CD14-positive monocyte (primary cell): ENCODE measurements at regions not wholly inside any gene's neighbourhood (a gene's known extent, or its start where the extent isn't known, plus 50 kb on each side); places are given as distances from the start of the nearest gene placed in this dataset.

Experiments used
- DNase-seq, 3 donors: peaks; one replicate each; pipeline ENCODE4 v3.0.0-alpha.2; 2011 to 2022
- H2AFZ ChIP-seq: 2 replicates; pipeline ENCODE4 v1.6.0; 2012; ENCODE audit warnings: mild to moderate bottlenecking, low read depth, low read length, inconsistent platforms; ENCODE audit not compliant: insufficient read depth, poor library complexity, severe bottlenecking
- H3K27ac ChIP-seq, 2 donors: 1 replicate in 1 of 2; 2 replicates in 1 of 2; pipeline ENCODE4 v1.5.1; 2012 to 2013; ENCODE audit warnings: low read length in 2 of 2, control low read depth in 1 of 2, inconsistent platforms in 1 of 2, low read depth in 1 of 2, mild to moderate bottlenecking in 1 of 2
- H3K27me3 ChIP-seq, 2 donors: one replicate each; pipeline versions ENCODE4 v1.6.0 to v1.6.1; 2011 to 2013; ENCODE audit warnings: low read length in 2 of 2; ENCODE audit not compliant: control insufficient read depth in 2 of 2, insufficient read depth in 2 of 2
- H3K36me3 ChIP-seq, 2 donors: replicated peaks in 1 of 2; 1 replicate in 1 of 2; 2 replicates in 1 of 2; pipeline versions ENCODE4 v1.5.1 to v1.6.1; 2012 to 2013; ENCODE audit warnings: low read length in 2 of 2, control low read depth in 1 of 2, inconsistent platforms in 1 of 2, mild to moderate bottlenecking in 1 of 2; ENCODE audit not compliant: insufficient read depth in 2 of 2, control insufficient read depth in 1 of 2
- H3K4me1 ChIP-seq, 2 donors: 1 replicate in 1 of 2; 2 replicates in 1 of 2; pipeline versions ENCODE4 v1.5.1 to v1.6.1; 2012 to 2013; ENCODE audit warnings: low read length in 2 of 2, control low read depth in 1 of 2, inconsistent platforms in 1 of 2, mild to moderate bottlenecking in 1 of 2, moderate library complexity in 1 of 2; ENCODE audit not compliant: insufficient read depth in 2 of 2, control insufficient read depth in 1 of 2
- H3K4me2 ChIP-seq: replicated peaks from 2 replicates; pipeline ENCODE3; 2012; ENCODE audit warnings: low read length, moderate library complexity, mild to moderate bottlenecking; ENCODE audit not compliant: poor library complexity, severe bottlenecking; ENCODE audit errors: extremely low read depth
- H3K4me3 ChIP-seq, 3 experiments: fragments of 200-600 bp in 1 of 3; sonication (generic) in 1 of 3; replicated peaks in 1 of 3; 1 replicate in 2 of 3; 2 replicates in 1 of 3; pipeline ENCODE4 v1.5.1; 2011 to 2013; ENCODE audit warnings: low read length in 3 of 3, mild to moderate bottlenecking in 3 of 3, control low read depth in 2 of 3, low read depth in 2 of 3, inconsistent platforms in 1 of 3, moderate library complexity in 1 of 3
- H3K79me2 ChIP-seq: 2 replicates; pipeline ENCODE4 v1.6.0; 2012; ENCODE audit warnings: mild to moderate bottlenecking, control low read depth, inconsistent platforms, low read length, moderate library complexity; ENCODE audit not compliant: insufficient read depth
- H3K9ac ChIP-seq: 2 replicates; pipeline ENCODE4 v1.6.0; 2017; ENCODE audit warnings: low read length, mild to moderate bottlenecking; ENCODE audit not compliant: insufficient read depth, poor library complexity, severe bottlenecking
- H3K9me3 ChIP-seq, 2 donors: replicated peaks in 1 of 2; 1 replicate in 1 of 2; 2 replicates in 1 of 2; pipeline versions ENCODE4 v1.5.1 to v1.6.1; 2012 to 2013; ENCODE audit warnings: low read length in 2 of 2, control low read depth in 1 of 2; ENCODE audit not compliant: control insufficient read depth in 1 of 2, insufficient read depth in 1 of 2
- H4K20me1 ChIP-seq: 2 replicates; pipeline ENCODE4 v1.6.0; 2012; ENCODE audit warnings: mild to moderate bottlenecking, low read length, control low read depth, moderate library complexity; ENCODE audit not compliant: insufficient read depth
- H3K27ac Mint-ChIP-seq, 7 donors: one replicate each; pipeline ENCODE4 v1.8.0; 2020; ENCODE audit warnings: mild to moderate bottlenecking in 7 of 7, mixed read lengths in 7 of 7, moderate library complexity in 6 of 7, inconsistent platforms in 2 of 7
- H3K27me3 Mint-ChIP-seq, 3 donors: one replicate each; pipeline ENCODE4 v1.8.0; 2021 to 2022; ENCODE audit warnings: low read depth in 3 of 3, mild to moderate bottlenecking in 3 of 3, mixed read lengths in 3 of 3, moderate library complexity in 3 of 3, inconsistent platforms in 1 of 3
- H3K36me3 Mint-ChIP-seq, 2 donors: one replicate each; pipeline ENCODE4 v1.8.0; 2020; ENCODE audit warnings: mixed read lengths in 2 of 2, inconsistent platforms in 1 of 2, mild to moderate bottlenecking in 1 of 2
- H3K4me1 Mint-ChIP-seq: one replicate; pipeline ENCODE4 v1.8.0; 2020; ENCODE audit warnings: mild to moderate bottlenecking, mixed read lengths
- H3K4me3 Mint-ChIP-seq, 2 donors: one replicate each; pipeline ENCODE4 v1.8.0; 2020; ENCODE audit warnings: mild to moderate bottlenecking in 2 of 2, mixed read lengths in 2 of 2, moderate library complexity in 1 of 2
- H3K9me3 Mint-ChIP-seq, 7 donors: one replicate each; pipeline ENCODE4 v1.8.0; 2020 to 2022; ENCODE audit warnings: mixed read lengths in 7 of 7, mild to moderate bottlenecking in 6 of 7, moderate library complexity in 6 of 7, inconsistent platforms in 2 of 7
- WGBS: methylation state at CpG from one replicate; pipeline ENCODE4 v1.1.5; 2013; ENCODE audit warnings: missing lambda C conversion rate; ENCODE audit not compliant: insufficient coverage; 5-methylcytosine and 5-hydroxymethylcytosine counted together
- intact Hi-C, 2 donors: fragments of 100-400 bp; cut with micrococcal nuclease; formaldehyde crosslinking; loops; one replicate each; pipeline versions ENCODE4 v1.15.0 to v1.15.1; 2023
- TF ChIP-seq, protein P1 (sequence below): fragments of 200-600 bp; IDR thresholded peaks from one replicate; pipeline ENCODE4 v1.8.0; 2022; ENCODE audit warnings: antibody characterized with exemption, mild to moderate bottlenecking

- Histone ChIP-seq H4K20me1 (no peaks in the 10 kb centered on the region), H3K4me1 (no peaks in the 10 kb centered on the region), H3K9me3 (peaks cover 0 to 5% of the 10 kb centered on the region in 2 donors), H3K27me3 (no peaks in the 10 kb centered on the region), H3K4me3 (no peak overlapping the region), H3K27ac (no peak overlapping the region), H3K4me2 (no peak overlapping the region), H3K36me3 (no peaks in the 10 kb centered on the region), H2AFZ (no peak overlapping the region), H3K79me2 (no peaks in the 10 kb centered on the region), H3K9ac (no peak overlapping the region)
- no peak overlapping the region for H3K27ac Mint-ChIP-seq
- H3K36me3 Mint-ChIP-seq, result no peaks in the 10 kb centered on the region
- whole genome bisulfite sequencing, result 89% methylated on average over 2 of the region's 3 CpGs
- no peaks in the 10 kb centered on the region for H3K4me1 Mint-ChIP-seq
- H3K9me3 Mint-ChIP-seq, result peaks cover 0 to 5% (median 3%) of the 10 kb centered on the region in 7 donors
- intact Hi-C loops, result no loop called here
- no peak overlapping the region for H3K4me3 Mint-ChIP-seq
- H3K27me3 Mint-ChIP-seq, result peaks cover 3 to 5% (median 3%) of the 10 kb centered on the region in 3 donors
- TF ChIP-seq, protein P1, sequence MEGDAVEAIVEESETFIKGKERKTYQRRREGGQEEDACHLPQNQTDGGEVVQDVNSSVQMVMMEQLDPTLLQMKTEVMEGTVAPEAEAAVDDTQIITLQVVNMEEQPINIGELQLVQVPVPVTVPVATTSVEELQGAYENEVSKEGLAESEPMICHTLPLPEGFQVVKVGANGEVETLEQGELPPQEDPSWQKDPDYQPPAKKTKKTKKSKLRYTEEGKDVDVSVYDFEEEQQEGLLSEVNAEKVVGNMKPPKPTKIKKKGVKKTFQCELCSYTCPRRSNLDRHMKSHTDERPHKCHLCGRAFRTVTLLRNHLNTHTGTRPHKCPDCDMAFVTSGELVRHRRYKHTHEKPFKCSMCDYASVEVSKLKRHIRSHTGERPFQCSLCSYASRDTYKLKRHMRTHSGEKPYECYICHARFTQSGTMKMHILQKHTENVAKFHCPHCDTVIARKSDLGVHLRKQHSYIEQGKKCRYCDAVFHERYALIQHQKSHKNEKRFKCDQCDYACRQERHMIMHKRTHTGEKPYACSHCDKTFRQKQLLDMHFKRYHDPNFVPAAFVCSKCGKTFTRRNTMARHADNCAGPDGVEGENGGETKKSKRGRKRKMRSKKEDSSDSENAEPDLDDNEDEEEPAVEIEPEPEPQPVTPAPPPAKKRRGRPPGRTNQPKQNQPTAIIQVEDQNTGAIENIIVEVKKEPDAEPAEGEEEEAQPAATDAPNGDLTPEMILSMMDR, result no peak
- DNase-seq, result no peak
Observed at GRCh38 chr10:58985216-58985615, 191.2 kb upstream of the PHYHIPL start.

DNA sequence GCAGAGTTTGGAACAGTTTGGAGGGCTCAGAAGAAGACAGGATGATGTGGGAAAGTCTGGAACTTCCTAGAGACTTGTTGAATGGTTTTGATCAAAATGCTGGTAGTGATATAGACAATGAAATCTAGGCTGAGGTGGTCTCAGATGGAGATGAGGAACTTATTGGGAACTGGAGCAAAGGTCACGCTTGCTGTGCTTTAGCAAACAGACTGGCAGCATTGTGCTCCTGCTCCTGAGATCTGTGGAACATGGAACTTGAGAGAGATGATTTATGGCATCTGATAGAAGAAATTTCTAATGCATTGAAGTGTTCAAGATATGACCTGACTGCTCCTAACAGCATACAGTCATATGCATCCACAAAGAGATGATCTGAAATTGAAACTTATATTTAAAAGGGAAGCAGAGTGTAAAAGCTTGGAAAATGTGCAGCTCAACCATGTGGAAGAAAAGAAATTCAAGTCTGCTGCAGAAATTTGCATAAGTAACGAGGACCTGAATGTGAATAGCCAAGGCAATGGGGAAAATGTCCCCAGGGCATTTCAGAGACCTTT is 186.9 kb upstream of the PHYHIPL start:
- no peak overlapping the region for H3K4me3 Mint-ChIP-seq
- no peak for DNase-seq
- Histone ChIP-seq H3K9me3 (peaks cover 0 to 9% of the 10 kb centered on the region in 2 donors), H2AFZ (no peak overlapping the region), H4K20me1 (no peaks in the 10 kb centered on the region), H3K4me3 (no peak overlapping the region), H3K4me1 (no peaks in the 10 kb centered on the region), H3K27me3 (no peaks in the 10 kb centered on the region), H3K27ac (no peak overlapping the region), H3K9ac (no peak overlapping the region), H3K4me2 (no peak overlapping the region), H3K79me2 (no peaks in the 10 kb centered on the region), H3K36me3 (no peaks in the 10 kb centered on the region)
- TF ChIP-seq, protein P1, result no peak
- H3K27ac Mint-ChIP-seq, result no peak overlapping the region
- 100% methylated on average over 1 of the region's 2 CpGs for WGBS
- no peaks in the 10 kb centered on the region for H3K4me1 Mint-ChIP-seq
- H3K36me3 Mint-ChIP-seq, result no peaks in the 10 kb centered on the region
- H3K27me3 Mint-ChIP-seq, result no peaks in the 10 kb centered on the region
- peaks cover 0 to 12% (median 7%) of the 10 kb centered on the region in 7 donors for H3K9me3 Mint-ChIP-seq
- intact Hi-C loops, result no loop called here
